SU-DHL-6 (cell line): ENCODE measurements at regions not wholly inside any gene's neighbourhood (a gene's known extent, or its start where the extent isn't known, plus 50 kb on each side); places are given as distances from the start of the nearest gene placed in this dataset.

Source experiments
- H2AFZ ChIP-seq: fragments of 200-600 bp; sonication (generic); 2 replicates; pipeline ENCODE4 v1.6.1; 2014; ENCODE audit warnings: low read depth, mild to moderate bottlenecking, moderate library complexity, mixed read lengths, antibody characterized with exemption, low read length; ENCODE audit not compliant: severe bottlenecking
- H3F3A ChIP-seq: fragments of 200-600 bp; shearing (Covaris generic); 2 replicates; pipeline ENCODE4 v1.6.0; 2016; ENCODE audit warnings: antibody characterized with exemption, mild to moderate bottlenecking; ENCODE audit not compliant: insufficient read depth
- H3K27ac ChIP-seq: fragments of 200-600 bp; sonication (generic); 2 replicates; pipeline ENCODE4 v1.5.1; 2016; ENCODE audit warnings: low read depth, mild to moderate bottlenecking, low read length, moderate library complexity, mixed read lengths
- H3K27me3 ChIP-seq: fragments of 200-600 bp; sonication (generic), shearing (Covaris generic); 2 replicates; pipeline ENCODE4 v1.6.0; 2014; ENCODE audit warnings: mild to moderate bottlenecking, low read length
- H3K36me3 ChIP-seq: fragments of 200-600 bp; sonication (generic); 2 replicates; pipeline ENCODE4 v1.6.1; 2014; ENCODE audit warnings: mild to moderate bottlenecking, low read length, mixed read lengths
- H3K4me2 ChIP-seq: fragments of 300-600, 200-600 bp; shearing (Covaris generic), sonication (generic); 2 replicates; pipeline ENCODE4 v1.6.0; 2014; ENCODE audit warnings: low read length, low read depth, mild to moderate bottlenecking; ENCODE audit not compliant: poor library complexity, severe bottlenecking
- H3K4me3 ChIP-seq: fragments of 200-600 bp; sonication (generic); 2 replicates; pipeline ENCODE4 v1.5.1; 2014; ENCODE audit warnings: antibody characterized with exemption, low read length, mild to moderate bottlenecking, mixed read lengths; ENCODE audit not compliant: insufficient read depth, poor library complexity, severe bottlenecking
- H3K79me2 ChIP-seq: fragments of 200-600 bp; sonication (generic); 2 replicates; pipeline ENCODE4 v1.6.1; 2014; ENCODE audit warnings: mild to moderate bottlenecking, low read length, moderate library complexity; ENCODE audit not compliant: insufficient read depth
- H3K9ac ChIP-seq: fragments of 200-600 bp; sonication (generic); 2 replicates; pipeline ENCODE4 v1.7.0; 2014; ENCODE audit warnings: mild to moderate bottlenecking, low read length
- H3K9me2 ChIP-seq: fragments of 200-600 bp; sonication (generic); replicated peaks from 2 replicates; pipeline ENCODE4 v1.6.1; 2014; ENCODE audit warnings: low read length; ENCODE audit not compliant: insufficient read depth
- H3K9me3 ChIP-seq: fragments of 200-600 bp; sonication (generic); 2 replicates; pipeline ENCODE4 v1.6.1; 2014; ENCODE audit warnings: low read length, mixed read lengths; ENCODE audit not compliant: insufficient read depth
- H4K20me1 ChIP-seq: fragments of 200-600 bp; sonication (generic); 2 replicates; pipeline ENCODE4 v1.6.1; 2014; ENCODE audit warnings: low read depth, mild to moderate bottlenecking, antibody characterized with exemption, low read length, moderate library complexity, mixed read lengths
- CTCF ChIP-seq: fragments of 200-600 bp; sonication (generic); IDR thresholded peaks from one replicate; pipeline ENCODE4 v1.5.1; 2017; ENCODE audit warnings: antibody characterized with exemption, mild to moderate bottlenecking, low read length, moderate library complexity; ENCODE audit not compliant: insufficient read depth, poor library complexity, severe bottlenecking
- EZH2phosphoT487 ChIP-seq: fragments of 200-600 bp; sonication (generic), shearing (Covaris generic); conservative IDR thresholded peaks from 2 replicates; pipeline ENCODE4 v1.6.1; 2018; ENCODE audit warnings: mild to moderate bottlenecking, antibody characterized with exemption, low read length, moderate library complexity, mixed read lengths

- H3K4me3 ChIP-seq = no peak overlapping the region
- H3K36me3 ChIP-seq = no peaks in the 10 kb centered on the region
- no peak overlapping the region for H2AFZ ChIP-seq
- H3K9ac ChIP-seq = no peak overlapping the region
- H3F3A ChIP-seq = no peaks in the 10 kb centered on the region
- no peaks in the 10 kb centered on the region for H3K9me2 ChIP-seq
- TF ChIP-seq EZH2phosphoT487 (no peak), CTCF (no peak)
- H4K20me1 ChIP-seq = no peaks in the 10 kb centered on the region
- H3K79me2 ChIP-seq = no peaks in the 10 kb centered on the region
- H3K4me2 ChIP-seq = no peak overlapping the region
- no peak overlapping the region for H3K27ac ChIP-seq
- H3K9me3 ChIP-seq = no peaks in the 10 kb centered on the region
- no peaks in the 10 kb centered on the region for H3K27me3 ChIP-seq
Observed at GRCh38 chr4:60088807-60089486, 1111.2 kb upstream of the ADGRL3 start.

- Histone ChIP-seq H3K9me3 (no peaks in the 10 kb centered on the region), H3K9me2 (no peaks in the 10 kb centered on the region), H3K79me2 (no peaks in the 10 kb centered on the region), H3K4me2 (no peak overlapping the region), H3F3A (no peaks in the 10 kb centered on the region), H3K27ac (no peak overlapping the region), H3K27me3 (no peaks in the 10 kb centered on the region), H3K9ac (no peak overlapping the region), H3K36me3 (no peaks in the 10 kb centered on the region), H4K20me1 (no peaks in the 10 kb centered on the region), H2AFZ (no peak overlapping the region), H3K4me3 (no peak overlapping the region)
- TF ChIP-seq CTCF (no peak), EZH2phosphoT487 (no peak)
Observed at GRCh38 chr4:60089546-60090273, 1110.4 kb upstream of the ADGRL3 start.

GRCh38 chr4:60096676-60097075, 1103.5 kb upstream of the ADGRL3 start:
- no peaks in the 10 kb centered on the region for H3K27me3 ChIP-seq
- H3K36me3 ChIP-seq = no peaks in the 10 kb centered on the region

More at GRCh38 chr4:60096676-60097075, 1103.5 kb upstream of the ADGRL3 start:
- Histone ChIP-seq H3K9me2 (no peaks in the 10 kb centered on the region), H3K9ac (no peak overlapping the region), H3K4me2 (no peak overlapping the region), H2AFZ (no peak overlapping the region), H4K20me1 (no peaks in the 10 kb centered on the region), H3K27ac (no peak overlapping the region), H3K79me2 (no peaks in the 10 kb centered on the region), H3K4me3 (no peak overlapping the region), H3F3A (no peaks in the 10 kb centered on the region), H3K9me3 (no peaks in the 10 kb centered on the region)
- no peak for TF ChIP-seq EZH2phosphoT487
- TF ChIP-seq CTCF = no peak
